BLaER1 treated with 17β-estradiol and CSF1 and Interleukin-3, amounts not matched to agents 10 nM and 100 nM (cell line): ENCODE measurements at regions not wholly inside any gene's neighbourhood (a gene's known extent, or its start where the extent isn't known, plus 50 kb on each side); places are given as distances from the start of the nearest gene placed in this dataset.

ENCODE experiments used
- H3K27ac ChIP-seq, 11 experiments: shearing (Covaris generic); formaldehyde crosslinking; 2 replicates each; pipeline ENCODE4 v1.8.1; 2022
- H3K27me3 ChIP-seq, 11 experiments: shearing (Covaris generic); formaldehyde crosslinking; 2 replicates each; pipeline ENCODE4 v1.8.1; 2022
- H3K36me3 ChIP-seq, 11 experiments: shearing (Covaris generic); formaldehyde crosslinking; 2 replicates each; pipeline ENCODE4 v1.8.1; 2022
- H3K4me1 ChIP-seq, 10 experiments: shearing (Covaris generic); formaldehyde crosslinking; 2 replicates each; pipeline ENCODE4 v1.8.1; 2022
- H3K4me2 ChIP-seq, 11 experiments: shearing (Covaris generic); formaldehyde crosslinking; 2 replicates each; pipeline ENCODE4 v1.8.1; 2022
- H3K4me3 ChIP-seq, 10 experiments: shearing (Covaris generic); formaldehyde crosslinking; 2 replicates each; pipeline ENCODE4 v1.8.1; 2022
- H3K9ac ChIP-seq, 11 experiments: shearing (Covaris generic); formaldehyde crosslinking; 2 replicates each; pipeline ENCODE4 v1.8.1; 2022
- H3K9me3 ChIP-seq, 11 experiments: shearing (Covaris generic); formaldehyde crosslinking; replicated peaks in 1 of 11; 2 replicates each; pipeline ENCODE4 v1.8.1; 2022
- H4K20me1 ChIP-seq, 11 experiments: shearing (Covaris generic); formaldehyde crosslinking; 2 replicates each; pipeline ENCODE4 v1.8.1; 2022
- Cebpa-rat ChIP-seq, 11 experiments: shearing (Covaris generic); IDR thresholded peaks; 2 replicates each; pipeline ENCODE4 v1.8.1; 2022

DNA sequence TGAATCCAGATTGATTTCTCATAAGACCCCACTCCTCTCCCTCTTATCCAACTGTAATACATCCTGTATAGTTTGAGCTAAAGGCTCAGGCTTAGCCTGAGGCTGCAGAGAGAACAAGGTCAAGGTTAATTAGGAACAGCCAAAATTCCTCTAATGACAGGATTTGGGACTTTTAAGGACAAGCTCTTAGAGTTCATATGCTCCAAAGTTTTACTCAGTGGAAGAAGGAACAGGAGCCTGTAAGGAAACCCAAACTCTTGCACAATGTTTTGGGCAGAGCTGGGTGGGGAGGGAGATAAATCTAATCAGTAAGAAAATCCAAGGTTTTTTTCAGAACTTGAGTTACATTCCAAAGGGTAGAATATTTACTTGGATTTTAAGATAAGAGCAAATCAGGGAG, 238.8 kb downstream of the QDPR start:
- no peak for TF ChIP-seq Cebpa-rat (IDR thresholded peaks at IDR 0.05)
- H3K36me3 ChIP-seq = no peaks in the 10 kb centered on the region

DNA sequence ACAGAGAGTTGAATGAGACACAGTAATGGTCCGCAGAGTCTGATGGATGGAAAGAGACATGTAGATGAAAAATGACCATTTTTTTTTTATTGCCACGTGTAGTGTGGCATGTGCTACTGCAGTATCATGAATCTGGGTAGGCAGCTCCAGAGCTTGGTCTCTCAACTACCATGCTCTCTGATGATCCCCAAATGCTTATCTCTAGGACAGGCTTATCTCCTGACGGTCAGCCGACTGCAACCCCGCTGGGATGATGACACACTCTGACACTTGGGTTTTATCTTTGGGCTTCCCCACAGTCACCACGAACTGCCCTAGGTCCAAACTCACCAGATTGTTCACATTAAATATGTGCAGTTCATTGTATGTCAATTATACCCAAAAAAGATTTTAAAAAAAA, 239.7 kb downstream of the QDPR start:
- Histone ChIP-seq H3K9ac (no peak overlapping the region), H3K27ac (no peak overlapping the region), H3K4me1 (peaks cover 0 to 21% (median 0%) of the 10 kb centered on the region in 10 experiments; a peak in 6 of 20 replicates), H3K27me3 (no peaks in the 10 kb centered on the region), H3K4me2 (no peak overlapping the region), H3K4me3 (no peak overlapping the region), H3K9me3 (no peaks in the 10 kb centered on the region), H3K36me3 (no peaks in the 10 kb centered on the region), H4K20me1 (no peaks in the 10 kb centered on the region)
- TF ChIP-seq Cebpa-rat (IDR thresholded peaks at IDR 0.05) = no peak

More for the DNA sequence above, 238.8 kb downstream of the QDPR start:
- no peaks in the 10 kb centered on the region for H4K20me1 ChIP-seq
- H3K27me3 ChIP-seq = no peaks in the 10 kb centered on the region
- no peak overlapping the region for H3K27ac ChIP-seq
- no peak overlapping the region for H3K4me2 ChIP-seq
- H3K4me3 ChIP-seq = no peak overlapping the region
- peaks cover 0 to 22% (median 0%) of the 10 kb centered on the region in 10 experiments; a peak in 6 of 20 replicates for H3K4me1 ChIP-seq
- H3K9ac ChIP-seq = no peak overlapping the region
- H3K9me3 ChIP-seq = no peaks in the 10 kb centered on the region

DNA sequence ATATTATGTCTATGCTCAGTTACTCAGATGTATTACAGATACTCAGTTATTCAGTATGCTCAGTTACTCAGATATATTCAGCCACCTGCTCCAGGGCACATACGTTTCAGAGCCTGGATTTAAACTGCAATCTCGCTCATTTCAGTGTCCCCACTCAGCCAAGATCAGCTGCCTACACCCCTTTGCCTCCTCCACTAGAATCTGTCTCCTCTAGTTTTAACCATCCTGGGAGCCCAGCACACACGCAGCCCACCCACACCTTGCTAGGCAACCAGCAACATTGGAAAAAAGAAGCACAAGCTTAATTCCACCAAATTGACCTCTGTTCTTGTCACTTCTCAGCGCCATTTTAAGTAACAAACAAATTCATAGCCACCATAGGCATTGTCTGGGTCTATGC, 246.2 kb downstream of the QDPR start:
- Histone ChIP-seq H3K27me3 (no peaks in the 10 kb centered on the region), H3K4me1 (no peaks in the 10 kb centered on the region), H3K9me3 (no peaks in the 10 kb centered on the region), H4K20me1 (no peaks in the 10 kb centered on the region), H3K36me3 (no peaks in the 10 kb centered on the region), H3K9ac (no peak overlapping the region), H3K27ac (no peak overlapping the region), H3K4me3 (no peak overlapping the region), H3K4me2 (no peak overlapping the region)
- TF ChIP-seq Cebpa-rat (IDR thresholded peaks at IDR 0.05) = no peak

DNA sequence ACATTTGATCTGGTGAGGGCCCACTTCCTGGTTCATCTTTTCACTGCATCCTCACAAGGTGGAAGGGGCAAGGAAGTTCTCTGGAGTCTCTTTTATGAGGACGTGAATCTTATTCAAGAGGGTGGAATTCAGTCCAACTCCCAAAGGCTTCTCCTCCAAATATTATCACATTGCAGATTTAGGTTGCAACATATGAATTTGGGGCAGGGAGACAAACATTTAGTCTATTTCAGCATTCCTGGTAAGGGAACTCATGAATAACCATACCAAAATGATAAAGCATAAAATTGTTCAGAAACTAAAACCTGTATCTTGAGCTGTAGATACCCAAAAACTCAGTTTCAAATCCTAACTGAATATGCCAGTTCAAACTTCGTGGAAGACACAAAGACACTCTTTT, 246.8 kb downstream of the QDPR start:
- no peak for TF ChIP-seq Cebpa-rat (IDR thresholded peaks at IDR 0.05)
- H3K27me3 ChIP-seq = no peaks in the 10 kb centered on the region
- H3K4me3 ChIP-seq = no peak overlapping the region
- no peaks in the 10 kb centered on the region for H3K9me3 ChIP-seq
- no peak overlapping the region for H3K27ac ChIP-seq
- no peaks in the 10 kb centered on the region for H3K36me3 ChIP-seq
- H3K4me2 ChIP-seq = no peak overlapping the region
- no peaks in the 10 kb centered on the region for H4K20me1 ChIP-seq
- no peaks in the 10 kb centered on the region for H3K4me1 ChIP-seq
- H3K9ac ChIP-seq = no peak overlapping the region

DNA sequence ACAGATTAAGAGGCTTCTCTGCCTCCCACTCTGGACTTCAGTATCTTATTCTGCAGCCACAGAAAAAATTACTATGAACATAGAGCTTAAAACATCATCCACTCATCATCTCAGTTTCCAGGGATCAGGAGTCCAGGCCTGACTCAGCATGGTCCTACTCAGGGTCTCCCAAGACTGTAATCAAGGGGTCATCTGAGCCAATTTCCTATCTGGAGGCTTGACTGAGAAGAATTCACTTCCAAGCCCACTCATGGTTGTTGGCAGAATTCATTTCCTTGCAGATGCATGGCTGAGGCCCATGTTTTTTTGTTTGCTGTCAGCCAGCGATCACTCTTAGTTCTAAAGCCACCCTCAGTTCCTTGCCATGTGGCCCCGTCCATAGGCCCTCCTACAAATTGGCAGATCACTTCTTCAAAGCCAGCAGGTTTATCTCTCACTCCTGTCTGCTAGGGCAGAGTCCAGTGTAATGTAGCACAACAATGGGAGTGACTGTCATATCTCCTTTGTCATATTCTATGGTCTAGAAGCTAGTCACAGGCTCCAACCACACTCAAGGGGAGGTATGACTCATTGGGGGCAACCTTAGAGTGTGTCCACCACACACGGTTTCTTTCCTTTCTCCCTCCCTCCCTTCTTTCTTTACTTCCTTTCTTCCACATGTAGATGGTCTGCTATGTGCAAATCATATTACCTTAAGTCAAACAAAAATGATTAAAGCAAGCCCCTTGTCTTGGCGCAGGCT, 251.6 kb downstream of the QDPR start:
- H3K36me3 ChIP-seq = no peaks in the 10 kb centered on the region
- H3K4me1 ChIP-seq = no peaks in the 10 kb centered on the region
- no peak overlapping the region for H3K4me2 ChIP-seq
- TF ChIP-seq Cebpa-rat (IDR thresholded peaks at IDR 0.05) = no peak
- no peaks in the 10 kb centered on the region for H3K27me3 ChIP-seq
- H4K20me1 ChIP-seq = no peaks in the 10 kb centered on the region
- H3K27ac ChIP-seq = no peak overlapping the region
- no peak overlapping the region for H3K9ac ChIP-seq
- no peaks in the 10 kb centered on the region for H3K9me3 ChIP-seq
- H3K4me3 ChIP-seq = no peak overlapping the region

DNA sequence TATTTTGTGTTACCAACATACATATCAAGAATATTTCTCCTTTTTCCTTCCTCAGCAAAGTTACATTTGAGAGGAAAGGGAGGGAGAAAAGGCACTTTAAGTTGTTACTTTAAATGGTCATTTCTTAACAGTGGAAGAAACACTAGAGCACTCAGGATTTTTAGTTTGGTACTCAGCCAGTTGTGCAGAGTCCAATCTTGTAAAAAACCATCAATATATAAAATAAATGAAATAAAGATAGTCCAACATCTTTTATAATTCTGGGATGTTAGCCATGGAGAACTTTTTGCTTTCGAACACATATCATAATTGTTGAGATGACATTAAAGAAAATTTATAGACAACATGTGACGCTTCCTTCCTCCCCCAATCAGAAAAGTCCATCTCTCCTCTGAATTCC, 253.8 kb downstream of the QDPR start:
- H3K9ac ChIP-seq = no peak overlapping the region
- H3K4me2 ChIP-seq = no peak overlapping the region
- H3K27me3 ChIP-seq = no peaks in the 10 kb centered on the region
- H3K9me3 ChIP-seq = no peaks in the 10 kb centered on the region
- no peak overlapping the region for H3K4me3 ChIP-seq
- H3K36me3 ChIP-seq = no peaks in the 10 kb centered on the region
- H3K27ac ChIP-seq = no peak overlapping the region
- TF ChIP-seq Cebpa-rat (IDR thresholded peaks at IDR 0.05) = no peak
- no peaks in the 10 kb centered on the region for H3K4me1 ChIP-seq
- H4K20me1 ChIP-seq = no peaks in the 10 kb centered on the region

DNA sequence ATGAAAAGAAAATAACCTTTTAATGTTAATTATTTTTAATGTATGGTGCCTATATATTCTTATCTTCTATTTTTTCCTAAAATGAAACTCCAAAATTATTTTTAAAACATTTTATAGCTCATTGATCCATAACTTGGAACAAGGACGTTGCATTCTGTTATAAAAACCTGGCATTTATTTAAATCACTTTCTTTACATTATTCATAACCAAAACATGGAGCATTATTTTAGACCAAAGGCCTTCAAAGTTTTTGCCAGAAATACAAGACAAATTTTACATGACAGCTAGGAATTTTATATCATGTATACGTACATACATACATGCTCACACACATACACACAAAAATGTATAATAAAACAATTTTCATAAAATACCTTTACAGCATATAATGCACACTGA, 259.8 kb downstream of the QDPR start:
- no peak for TF ChIP-seq Cebpa-rat (IDR thresholded peaks at IDR 0.05)
- H3K27me3 ChIP-seq = no peaks in the 10 kb centered on the region
- H3K27ac ChIP-seq = no peak overlapping the region
- no peak overlapping the region for H3K4me3 ChIP-seq
- H3K36me3 ChIP-seq = no peaks in the 10 kb centered on the region
- no peaks in the 10 kb centered on the region for H3K4me1 ChIP-seq
- no peaks in the 10 kb centered on the region for H3K9me3 ChIP-seq
- H4K20me1 ChIP-seq = no peaks in the 10 kb centered on the region
- H3K4me2 ChIP-seq = no peak overlapping the region
- no peak overlapping the region for H3K9ac ChIP-seq

DNA sequence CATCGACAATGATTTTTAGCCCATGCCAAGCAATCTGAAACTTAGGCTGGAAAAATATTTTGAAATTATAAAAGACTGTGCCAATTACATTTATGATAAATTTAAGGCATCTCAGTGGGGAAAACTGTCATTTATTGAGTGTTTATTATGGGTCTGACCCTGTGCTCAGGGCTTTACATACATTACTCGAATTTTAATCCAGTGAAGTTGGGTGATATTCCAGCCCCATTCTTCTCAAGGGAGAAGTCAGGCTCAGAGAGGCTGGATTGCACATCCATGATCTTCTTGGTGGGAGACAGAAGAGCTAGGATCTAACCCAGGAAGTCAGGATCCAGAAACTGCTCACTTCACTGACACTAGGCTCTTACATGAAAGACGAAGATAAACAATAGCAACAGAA, 260.8 kb downstream of the QDPR start:
- Histone ChIP-seq H4K20me1 (no peaks in the 10 kb centered on the region), H3K4me3 (no peak overlapping the region), H3K4me1 (no peaks in the 10 kb centered on the region), H3K27me3 (no peaks in the 10 kb centered on the region), H3K36me3 (no peaks in the 10 kb centered on the region), H3K27ac (no peak overlapping the region), H3K9me3 (no peaks in the 10 kb centered on the region), H3K4me2 (no peak overlapping the region), H3K9ac (no peak overlapping the region)
- TF ChIP-seq Cebpa-rat (IDR thresholded peaks at IDR 0.05) = no peak

DNA sequence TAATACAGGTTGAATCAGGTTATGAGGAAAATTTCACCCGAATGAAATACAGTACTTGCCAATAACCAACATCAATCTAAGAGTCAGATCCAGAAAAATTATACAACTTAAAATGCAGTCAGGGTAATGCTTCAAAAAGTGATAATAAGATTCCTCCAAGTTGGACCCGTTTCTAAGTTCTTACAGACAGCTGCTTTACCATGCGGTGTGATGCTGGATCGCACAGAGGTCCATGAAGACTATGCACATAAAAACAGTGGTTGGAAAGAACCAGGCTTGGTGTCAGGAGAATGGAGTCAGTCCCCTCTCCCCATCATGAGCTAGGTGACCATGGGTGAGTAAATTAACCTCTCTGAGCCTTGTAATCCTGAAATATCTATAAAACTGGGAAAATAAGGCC, 261.3 kb downstream of the QDPR start:
- no peak for TF ChIP-seq Cebpa-rat (IDR thresholded peaks at IDR 0.05)
- no peaks in the 10 kb centered on the region for H3K36me3 ChIP-seq
- no peak overlapping the region for H3K4me3 ChIP-seq
- no peaks in the 10 kb centered on the region for H3K9me3 ChIP-seq
- no peaks in the 10 kb centered on the region for H3K27me3 ChIP-seq
- H3K9ac ChIP-seq = no peak overlapping the region
- no peak overlapping the region for H3K27ac ChIP-seq
- H3K4me2 ChIP-seq = no peak overlapping the region
- no peaks in the 10 kb centered on the region for H3K4me1 ChIP-seq
- no peaks in the 10 kb centered on the region for H4K20me1 ChIP-seq

DNA sequence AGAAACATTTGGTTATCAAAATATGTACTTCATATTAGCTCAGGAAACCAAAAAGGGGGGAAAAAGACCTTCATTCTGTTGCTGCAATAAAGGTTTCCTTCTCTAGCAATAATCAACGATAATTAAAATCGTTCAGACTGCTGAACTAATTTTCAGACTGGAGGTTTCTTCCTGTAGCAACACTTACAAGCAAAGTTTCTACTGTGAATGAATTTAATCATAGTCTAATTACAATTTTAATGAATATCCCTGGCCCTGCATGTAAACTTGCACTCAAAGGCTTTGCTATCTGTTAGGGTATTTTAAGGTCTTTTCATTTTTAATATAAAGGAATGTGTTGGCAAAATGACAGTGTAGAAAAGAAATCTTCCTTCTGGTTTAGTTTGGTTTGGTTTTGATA, 265.2 kb downstream of the QDPR start:
- no peak for TF ChIP-seq Cebpa-rat (IDR thresholded peaks at IDR 0.05)
- no peaks in the 10 kb centered on the region for H4K20me1 ChIP-seq
- no peaks in the 10 kb centered on the region for H3K36me3 ChIP-seq
- H3K9me3 ChIP-seq = no peaks in the 10 kb centered on the region
- no peak overlapping the region for H3K4me3 ChIP-seq
- H3K9ac ChIP-seq = no peak overlapping the region
- H3K4me1 ChIP-seq = no peaks in the 10 kb centered on the region
- H3K27ac ChIP-seq = no peak overlapping the region
- H3K4me2 ChIP-seq = no peak overlapping the region
- no peaks in the 10 kb centered on the region for H3K27me3 ChIP-seq
